Daoy (cell line): ENCODE measurements at regions not wholly inside any gene's neighbourhood (a gene's known extent, or its start where the extent isn't known, plus 50 kb on each side); places are given as distances from the start of the nearest gene placed in this dataset.
"Not testable (repeated sequence)": the region's sequence is repeated elsewhere in the genome, so short reads cannot be mapped to it uniquely, and the experiment has no call there.

Experiments used
- DNase-seq: peaks from one replicate; pipeline ENCODE4 v3.0.0-alpha.2; 2015; ENCODE audit warnings: low read depth

GRCh38 chr10:61818251-61818650 lies 83.2 kb upstream of the ARID5B start:
- not testable (repeated sequence) for DNase-seq

- no peak for DNase-seq
Observed at GRCh38 chr10:61819208-61819607, 82.3 kb upstream of the ARID5B start.

- no peak for DNase-seq
Observed at GRCh38 chr10:61821153-61821552, 80.3 kb upstream of the ARID5B start.

GRCh38 chr10:61821693-61822092 lies 79.8 kb upstream of the ARID5B start:
- DNase-seq = no peak

GRCh38 chr10:61822096-61822495 lies 79.4 kb upstream of the ARID5B start:
- no peak for DNase-seq

- no peak for DNase-seq
Observed at GRCh38 chr10:61822781-61823230, 78.7 kb upstream of the ARID5B start.

- DNase-seq = no peak
Observed at GRCh38 chr10:61825001-61825400, 76.5 kb upstream of the ARID5B start.

GRCh38 chr10:61825628-61826027 lies 75.9 kb upstream of the ARID5B start:
- DNase-seq = no peak

- no peak for DNase-seq
Observed at GRCh38 chr10:61828034-61828433, 73.5 kb upstream of the ARID5B start.

GRCh38 chr10:61828788-61829187 lies 72.7 kb upstream of the ARID5B start:
- DNase-seq = no peak

GRCh38 chr10:61830072-61830845 lies 71.2 kb upstream of the ARID5B start:
- DNase-seq = no peak

- no peak for DNase-seq
Observed at GRCh38 chr10:61830846-61831273, 70.6 kb upstream of the ARID5B start.

GRCh38 chr10:61832866-61833481 lies 68.5 kb upstream of the ARID5B start:
- no peak for DNase-seq

GRCh38 chr10:61834519-61834918 lies 67.0 kb upstream of the ARID5B start:
- DNase-seq = no peak

GRCh38 chr10:61835069-61835945 lies 66.2 kb upstream of the ARID5B start:
- DNase-seq = peak; percentile 53

GRCh38 chr10:61835946-61836887 lies 65.3 kb upstream of the ARID5B start:
- DNase-seq = no peak

GRCh38 chr10:61836888-61837754 lies 64.4 kb upstream of the ARID5B start:
- DNase-seq = peak; percentile 47

- DNase-seq = no peak
Observed at GRCh38 chr10:61837755-61838171, 63.7 kb upstream of the ARID5B start.

- DNase-seq = no peak
Observed at GRCh38 chr10:61839916-61840315, 61.6 kb upstream of the ARID5B start.

GRCh38 chr10:61840403-61840802 lies 61.1 kb upstream of the ARID5B start:
- DNase-seq = no peak
